Liver (tissue), 8 donors: ENCODE measurements at regions not wholly inside any gene's neighbourhood (a gene's known extent, or its start where the extent isn't known, plus 50 kb on each side); places are given as distances from the start of the nearest gene placed in this dataset.

Source experiments
- DNase-seq: peaks from one replicate; pipeline ENCODE4 v3.0.0-alpha.2; 2017; ENCODE audit warnings: low spot score
- H3K27ac ChIP-seq, 2 donors: one replicate each; pipeline ENCODE4 v1.7.0; 2013; ENCODE audit warnings: inconsistent platforms in 2 of 2, low read length in 2 of 2, control low read depth in 1 of 2, low read depth in 1 of 2, mild to moderate bottlenecking in 1 of 2
- H3K27me3 ChIP-seq, 4 donors: one replicate each; pipeline versions ENCODE4 v1.6.1 to v1.7.0; 2013; ENCODE audit warnings: low read length in 3 of 4, inconsistent platforms in 1 of 4, mild to moderate bottlenecking in 1 of 4, moderate library complexity in 1 of 4; ENCODE audit not compliant: control insufficient read depth in 4 of 4, insufficient read depth in 4 of 4
- H3K36me3 ChIP-seq, 4 donors: one replicate each; pipeline versions ENCODE4 v1.6.1 to v1.7.0; 2013; ENCODE audit warnings: low read length in 3 of 4, mild to moderate bottlenecking in 3 of 4, low read depth in 1 of 4, moderate library complexity in 1 of 4; ENCODE audit not compliant: control insufficient read depth in 4 of 4, insufficient read depth in 3 of 4
- H3K4me1 ChIP-seq, 4 donors: one replicate each; pipeline versions ENCODE4 v1.6.1 to v1.7.0; 2013; ENCODE audit warnings: low read length in 3 of 4, mild to moderate bottlenecking in 3 of 4, moderate library complexity in 1 of 4; ENCODE audit not compliant: control insufficient read depth in 4 of 4, insufficient read depth in 4 of 4
- H3K4me3 ChIP-seq, 3 donors: one replicate each; pipeline versions ENCODE4 v1.6.1 to v1.7.0; 2013; ENCODE audit warnings: low read length in 3 of 3, control low read depth in 1 of 3, low read depth in 1 of 3, mild to moderate bottlenecking in 1 of 3
- H3K9ac ChIP-seq, 2 donors: one replicate each; pipeline ENCODE4 v1.7.0; 2013; ENCODE audit warnings: low read length in 2 of 2, mild to moderate bottlenecking in 2 of 2, moderate library complexity in 2 of 2, control low read depth in 1 of 2, low read depth in 1 of 2
- H3K9me3 ChIP-seq, 4 donors: one replicate each; pipeline versions ENCODE4 v1.6.1 to v1.7.0; 2013; ENCODE audit warnings: low read length in 3 of 4; ENCODE audit not compliant: control insufficient read depth in 4 of 4
- CTCF ChIP-seq: fragments of 150-350 bp; IDR thresholded peaks from 2 replicates; pipeline ENCODE4 v1.5.1; 2017; ENCODE audit warnings: improper control_type of control experiment, low read depth, low read length; ENCODE audit not compliant: missing input control
- EGR1 ChIP-seq, 2 donors: IDR thresholded peaks; 2 replicates each; pipeline ENCODE4 v1.6.1; 2016 to 2018; ENCODE audit warnings: antibody characterized with exemption in 2 of 2, low read depth in 2 of 2
- FOXA1 ChIP-seq: IDR thresholded peaks from 2 replicates; pipeline ENCODE4 v1.6.1; 2016; ENCODE audit warnings: antibody characterized with exemption
- FOXA2 ChIP-seq: IDR thresholded peaks from 2 replicates; pipeline ENCODE4 v1.6.1; 2016; ENCODE audit warnings: antibody characterized with exemption
- GABPA ChIP-seq, 2 donors: IDR thresholded peaks in 1 of 2; conservative IDR thresholded peaks in 1 of 2; 2 replicates each; pipeline ENCODE4 v1.6.1; 2016; ENCODE audit warnings: antibody characterized with exemption in 2 of 2, mild to moderate bottlenecking in 1 of 2, moderate library complexity in 1 of 2
- HNF4A ChIP-seq, 2 donors: conservative IDR thresholded peaks; 2 replicates each; pipeline ENCODE4 v1.6.1; 2016; ENCODE audit warnings: antibody characterized with exemption in 2 of 2, mild to moderate bottlenecking in 2 of 2
- JUND ChIP-seq, 2 donors: IDR thresholded peaks; 2 replicates each; pipeline ENCODE4 v1.6.1; 2016; ENCODE audit warnings: antibody characterized with exemption in 2 of 2
- MAX ChIP-seq: IDR thresholded peaks from 2 replicates; pipeline ENCODE4 v1.6.1; 2016; ENCODE audit warnings: antibody characterized with exemption
- NR2F2 ChIP-seq: IDR thresholded peaks from 2 replicates; pipeline ENCODE4 v1.6.1; 2016; ENCODE audit warnings: antibody characterized with exemption
- REST ChIP-seq: IDR thresholded peaks from 2 replicates; pipeline ENCODE4 v1.6.1; 2016; ENCODE audit warnings: antibody characterized with exemption, mild to moderate bottlenecking
- RXRA ChIP-seq, 2 donors: IDR thresholded peaks; 2 replicates each; pipeline ENCODE4 v1.6.1; 2017 to 2018; ENCODE audit warnings: antibody characterized with exemption in 2 of 2, mild to moderate bottlenecking in 1 of 2
- SP1 ChIP-seq: IDR thresholded peaks from 2 replicates; pipeline ENCODE4 v1.6.1; 2018; ENCODE audit warnings: antibody characterized with exemption, mild to moderate bottlenecking
- TAF1 ChIP-seq: conservative IDR thresholded peaks from 2 replicates; pipeline ENCODE4 v1.6.1; 2016; ENCODE audit warnings: antibody characterized with exemption, mild to moderate bottlenecking
- whole genome bisulfite sequencing: extraction: QIAGEN DNeasy Blood & Tissue Kit; methylation state at CpG from one replicate; pipeline ENCODE4 v1.1.7; 2013; 5-methylcytosine and 5-hydroxymethylcytosine counted together
- donor health status: healthy.
- donor health status: healthy.
- donor health status: healthy.
- donor health status: healthy.
- donor health status: healthy.

- TF ChIP-seq RXRA (IDR thresholded peaks at IDR 0.05), result no peak
- no peak for TF ChIP-seq GABPA (IDR thresholded peaks at IDR 0.05 in 1 of 2, conservative IDR thresholded peaks at IDR 0.05 in 1 of 2)
Measured at GRCh38 chr2:122799391-122799790, 1043.9 kb downstream of the TSN start (continued).

GRCh38 chr2:122800781-122801180 lies 1045.3 kb downstream of the TSN start:
- Histone ChIP-seq H3K27ac (no peak overlapping the region), H3K4me1 (no peaks in the 10 kb centered on the region), H3K27me3 (no peaks in the 10 kb centered on the region), H3K36me3 (no peaks in the 10 kb centered on the region), H3K9ac (no peak overlapping the region), H3K9me3 (no peaks in the 10 kb centered on the region), H3K4me3 (no peak overlapping the region)
- TF ChIP-seq JUND (IDR thresholded peaks at IDR 0.05) (no peak), FOXA2 (no peak)
- WGBS, result 94% methylated on average over 1 of the region's 1 CpG
- no peak for DNase-seq

GRCh38 chr2:122804494-122804893 lies 1049.0 kb downstream of the TSN start:
- Histone ChIP-seq H3K27me3 (no peaks in the 10 kb centered on the region), H3K9me3 (peaks cover 0 to 5% (median 1%) of the 10 kb centered on the region in 4 donors), H3K36me3 (no peaks in the 10 kb centered on the region), H3K4me1 (no peaks in the 10 kb centered on the region), H3K4me3 (no peak overlapping the region), H3K9ac (no peak overlapping the region), H3K27ac (no peak overlapping the region)
- WGBS, result 81% methylated on average over 4 of the region's 4 CpGs
- DNase-seq, result no peak
- TF ChIP-seq FOXA2, result no peak
- no peak for TF ChIP-seq REST

- Histone ChIP-seq H3K9ac (no peak overlapping the region), H3K27me3 (no peaks in the 10 kb centered on the region), H3K4me3 (no peak overlapping the region), H3K36me3 (no peaks in the 10 kb centered on the region), H3K9me3 (peaks cover 0 to 5% (median 1%) of the 10 kb centered on the region in 4 donors), H3K27ac (no peak overlapping the region), H3K4me1 (no peaks in the 10 kb centered on the region)
- no peak for TF ChIP-seq HNF4A (conservative IDR thresholded peaks at IDR 0.05)
- no peak for TF ChIP-seq SP1
- no peak for TF ChIP-seq NR2F2
- no peak for TF ChIP-seq TAF1
- TF ChIP-seq EGR1 (IDR thresholded peaks at IDR 0.05; ENCODE audit: low read depth in 2 of 2), result no peak
- no peak for TF ChIP-seq FOXA1
- TF ChIP-seq MAX, result no peak
- no peak for TF ChIP-seq CTCF
- no peak for DNase-seq
- 95% methylated on average over 3 of the region's 3 CpGs for WGBS
Measured at GRCh38 chr2:122805346-122805745, 1049.9 kb downstream of the TSN start.
